ENCODE measurements at regions not wholly inside any gene's neighbourhood (a gene's known extent, or its start where the extent isn't known, plus 50 kb on each side); places are given as distances from the start of the nearest gene placed in this dataset.
A peak's percentile ranks its signal among the peaks of the same experiment; 100 is the strongest.

- H3K4me3 ChIP-seq (ENCODE audit: low read depth, low read length): no peak overlapping the region
- TF ChIP-seq, protein P1, sequence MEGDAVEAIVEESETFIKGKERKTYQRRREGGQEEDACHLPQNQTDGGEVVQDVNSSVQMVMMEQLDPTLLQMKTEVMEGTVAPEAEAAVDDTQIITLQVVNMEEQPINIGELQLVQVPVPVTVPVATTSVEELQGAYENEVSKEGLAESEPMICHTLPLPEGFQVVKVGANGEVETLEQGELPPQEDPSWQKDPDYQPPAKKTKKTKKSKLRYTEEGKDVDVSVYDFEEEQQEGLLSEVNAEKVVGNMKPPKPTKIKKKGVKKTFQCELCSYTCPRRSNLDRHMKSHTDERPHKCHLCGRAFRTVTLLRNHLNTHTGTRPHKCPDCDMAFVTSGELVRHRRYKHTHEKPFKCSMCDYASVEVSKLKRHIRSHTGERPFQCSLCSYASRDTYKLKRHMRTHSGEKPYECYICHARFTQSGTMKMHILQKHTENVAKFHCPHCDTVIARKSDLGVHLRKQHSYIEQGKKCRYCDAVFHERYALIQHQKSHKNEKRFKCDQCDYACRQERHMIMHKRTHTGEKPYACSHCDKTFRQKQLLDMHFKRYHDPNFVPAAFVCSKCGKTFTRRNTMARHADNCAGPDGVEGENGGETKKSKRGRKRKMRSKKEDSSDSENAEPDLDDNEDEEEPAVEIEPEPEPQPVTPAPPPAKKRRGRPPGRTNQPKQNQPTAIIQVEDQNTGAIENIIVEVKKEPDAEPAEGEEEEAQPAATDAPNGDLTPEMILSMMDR (IDR thresholded peaks at IDR 0.05; ENCODE audit: insufficient read depth, low read length): no peak
- peak; percentile 8 for DNase-seq (ENCODE audit: low read depth)
Observed at GRCh38 chr14:79960288-79960687, 251.0 kb downstream of the DIO2 start.

DNA sequence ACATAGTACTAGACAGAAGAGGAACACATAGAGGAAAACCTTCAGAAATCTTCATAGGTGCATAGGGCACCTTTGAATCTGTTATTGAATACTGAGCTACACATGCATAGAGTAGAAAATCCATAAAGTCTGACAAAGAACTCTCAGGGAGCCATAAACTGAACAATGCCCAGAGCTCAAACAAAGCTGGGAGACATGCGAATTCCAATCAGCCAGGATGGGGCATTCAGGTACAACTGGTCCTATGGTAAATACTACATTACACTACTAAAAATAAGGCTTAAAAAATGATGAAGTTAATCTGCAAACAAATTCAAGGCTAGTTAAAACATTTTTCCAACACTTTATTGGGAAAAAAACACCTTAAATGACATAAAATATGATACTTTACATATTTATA lies 259.7 kb downstream of the DIO2 start:
- no peak for DNase-seq (ENCODE audit: low read depth)
- TF ChIP-seq, protein P1 (IDR thresholded peaks at IDR 0.05; ENCODE audit: insufficient read depth, low read length): no peak
- H3K4me3 ChIP-seq (ENCODE audit: low read depth, low read length): no peak overlapping the region

DNA sequence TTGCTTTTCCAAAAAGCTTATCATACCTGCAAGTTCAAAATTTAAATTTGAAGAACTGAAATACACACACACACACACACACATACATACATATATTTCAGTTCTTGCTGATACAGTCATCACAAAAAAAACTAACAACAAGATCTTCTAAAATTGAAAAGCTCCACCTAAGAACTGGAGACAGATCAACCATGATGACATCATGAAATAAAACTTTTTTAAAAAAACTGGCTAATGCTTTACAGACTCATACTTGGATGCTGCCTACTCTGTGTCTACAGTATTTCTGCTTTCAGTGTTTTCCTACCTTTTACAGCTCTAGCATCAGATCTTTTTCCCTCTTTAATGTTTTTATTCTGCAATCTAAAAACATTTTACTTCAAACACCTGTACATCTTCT lies 261.4 kb downstream of the DIO2 start:
- no peak overlapping the region for H3K4me3 ChIP-seq (ENCODE audit: low read depth, low read length)
- DNase-seq (ENCODE audit: low read depth): peak; percentile 11
- TF ChIP-seq, protein P1 (IDR thresholded peaks at IDR 0.05; ENCODE audit: insufficient read depth, low read length): no peak

- DNase-seq (ENCODE audit: low read depth): no peak
- no peak overlapping the region for H3K4me3 ChIP-seq (ENCODE audit: low read depth, low read length)
- TF ChIP-seq, protein P1 (IDR thresholded peaks at IDR 0.05; ENCODE audit: insufficient read depth, low read length): no peak
Observed at GRCh38 chr14:79947440-79948054, 263.8 kb downstream of the DIO2 start.

DNA sequence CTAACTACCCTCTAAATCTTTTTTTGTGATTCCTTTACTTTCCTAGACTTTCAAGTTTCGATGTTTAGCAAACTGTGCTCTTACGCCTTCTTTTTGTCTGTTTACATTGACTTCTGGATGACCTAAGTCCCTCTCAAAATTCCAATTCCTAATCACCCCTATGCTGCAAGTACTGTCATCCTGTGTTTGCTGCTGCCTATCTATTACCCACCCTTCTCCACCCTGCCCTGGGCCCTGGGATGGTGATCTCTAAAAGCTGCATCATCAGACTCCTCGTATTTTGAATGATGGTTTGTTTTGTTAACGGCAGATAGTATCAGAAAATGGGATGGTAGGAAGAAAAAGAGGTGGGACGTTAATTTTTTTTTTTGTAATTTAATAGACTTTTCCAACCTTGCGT lies 272.1 kb downstream of the DIO2 start:
- H3K4me3 ChIP-seq (ENCODE audit: low read depth, low read length): no peak overlapping the region
- TF ChIP-seq, protein P1 (IDR thresholded peaks at IDR 0.05; ENCODE audit: insufficient read depth, low read length): no peak

GRCh38 chr14:79938185-79938584 lies 273.1 kb downstream of the DIO2 start:
- H3K4me3 ChIP-seq (ENCODE audit: low read depth, low read length): no peak overlapping the region
- no peak for DNase-seq (ENCODE audit: low read depth)
- TF ChIP-seq, protein P1 (IDR thresholded peaks at IDR 0.05; ENCODE audit: insufficient read depth, low read length): no peak

More for the DNA sequence above, 272.1 kb downstream of the DIO2 start:
- no peak for DNase-seq (ENCODE audit: low read depth)

DNA sequence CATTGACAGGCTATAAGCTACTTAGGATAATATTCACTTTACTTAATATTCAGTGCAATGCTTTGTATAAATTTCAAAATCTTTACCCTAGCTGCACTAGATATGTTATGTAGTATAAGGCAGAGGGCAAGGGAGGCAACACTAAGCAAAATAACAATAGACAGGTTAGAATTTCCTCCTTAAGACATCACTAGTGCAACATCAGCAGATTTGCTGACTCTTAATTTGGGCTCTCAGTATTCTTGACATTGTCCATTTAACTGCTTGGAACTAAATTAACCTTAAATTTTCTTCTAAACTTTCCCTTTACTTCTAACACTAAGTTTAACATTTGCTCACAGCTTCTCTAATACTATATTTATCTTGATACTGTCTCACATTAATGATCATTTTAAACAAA lies 273.9 kb downstream of the DIO2 start:
- no peak for DNase-seq (ENCODE audit: low read depth)
- no peak overlapping the region for H3K4me3 ChIP-seq (ENCODE audit: low read depth, low read length)
- TF ChIP-seq, protein P1 (IDR thresholded peaks at IDR 0.05; ENCODE audit: insufficient read depth, low read length): no peak

Measured in fibroblast of the aortic adventitia (primary cell).